ENCODE measurements at regions not wholly inside any gene's neighbourhood (a gene's known extent, or its start where the extent isn't known, plus 50 kb on each side); places are given as distances from the start of the nearest gene placed in this dataset.
"Not testable (repeated sequence)": the region's sequence is repeated elsewhere in the genome, so short reads cannot be mapped to it uniquely, and the experiment has no call there.

GRCh38 chr1:30655672-30656071 lies 67.7 kb downstream of the MATN1 start:
- TF ChIP-seq, protein P1, sequence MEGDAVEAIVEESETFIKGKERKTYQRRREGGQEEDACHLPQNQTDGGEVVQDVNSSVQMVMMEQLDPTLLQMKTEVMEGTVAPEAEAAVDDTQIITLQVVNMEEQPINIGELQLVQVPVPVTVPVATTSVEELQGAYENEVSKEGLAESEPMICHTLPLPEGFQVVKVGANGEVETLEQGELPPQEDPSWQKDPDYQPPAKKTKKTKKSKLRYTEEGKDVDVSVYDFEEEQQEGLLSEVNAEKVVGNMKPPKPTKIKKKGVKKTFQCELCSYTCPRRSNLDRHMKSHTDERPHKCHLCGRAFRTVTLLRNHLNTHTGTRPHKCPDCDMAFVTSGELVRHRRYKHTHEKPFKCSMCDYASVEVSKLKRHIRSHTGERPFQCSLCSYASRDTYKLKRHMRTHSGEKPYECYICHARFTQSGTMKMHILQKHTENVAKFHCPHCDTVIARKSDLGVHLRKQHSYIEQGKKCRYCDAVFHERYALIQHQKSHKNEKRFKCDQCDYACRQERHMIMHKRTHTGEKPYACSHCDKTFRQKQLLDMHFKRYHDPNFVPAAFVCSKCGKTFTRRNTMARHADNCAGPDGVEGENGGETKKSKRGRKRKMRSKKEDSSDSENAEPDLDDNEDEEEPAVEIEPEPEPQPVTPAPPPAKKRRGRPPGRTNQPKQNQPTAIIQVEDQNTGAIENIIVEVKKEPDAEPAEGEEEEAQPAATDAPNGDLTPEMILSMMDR (IDR thresholded peaks at IDR 0.05) = no peak; the same call in 1 of the 2 replicates
- DNase-seq = no peak
- Mint-ChIP-seq H3K9me3 (no peaks in the 10 kb centered on the region), H3K36me3 (ENCODE audit: low read depth) (no peaks in the 10 kb centered on the region), H3K27me3 (ENCODE audit: insufficient read depth) (peaks cover 17% of the 10 kb centered on the region), H3K4me3 (no peak overlapping the region), H3K4me1 (ENCODE audit: low read depth) (peaks cover 4% of the 10 kb centered on the region; the same call in 1 of the 2 replicates), H3K27ac (no peak overlapping the region)

GRCh38 chr1:30654188-30654587 lies 69.2 kb downstream of the MATN1 start:
- Mint-ChIP-seq H3K27me3 (ENCODE audit: insufficient read depth) (peaks cover 30% of the 10 kb centered on the region), H3K36me3 (ENCODE audit: low read depth) (no peaks in the 10 kb centered on the region)

GRCh38 chr1:30652152-30652841 lies 71.1 kb downstream of the MATN1 start:
- DNase-seq = no peak
- Mint-ChIP-seq H3K4me1 (ENCODE audit: low read depth) (peaks cover 10% of the 10 kb centered on the region; the same call in 1 of the 2 replicates), H3K27ac (no peak overlapping the region), H3K36me3 (ENCODE audit: low read depth) (no peaks in the 10 kb centered on the region), H3K27me3 (ENCODE audit: insufficient read depth) (peaks cover 31% of the 10 kb centered on the region), H3K9me3 (no peaks in the 10 kb centered on the region), H3K4me3 (no peak overlapping the region)
- TF ChIP-seq, protein P1 (IDR thresholded peaks at IDR 0.05) = no peak

More at GRCh38 chr1:30654188-30654587, 69.2 kb downstream of the MATN1 start:
- DNase-seq = no peak
- Mint-ChIP-seq H3K4me3 (no peak overlapping the region), H3K4me1 (ENCODE audit: low read depth) (peaks cover 10% of the 10 kb centered on the region; the same call in 1 of the 2 replicates), H3K9me3 (no peaks in the 10 kb centered on the region), H3K27ac (no peak overlapping the region)
- TF ChIP-seq, protein P1 (IDR thresholded peaks at IDR 0.05) = no peak

GRCh38 chr1:30651395-30651794 lies 72.0 kb downstream of the MATN1 start:
- not testable (repeated sequence) for H3K4me3 Mint-ChIP-seq; H3K4me1 Mint-ChIP-seq (ENCODE audit: low read depth); H3K36me3 Mint-ChIP-seq (ENCODE audit: low read depth); H3K9me3 Mint-ChIP-seq; H3K27ac Mint-ChIP-seq; DNase-seq
- H3K27me3 Mint-ChIP-seq (ENCODE audit: insufficient read depth) = peaks cover 31% of the 10 kb centered on the region

GRCh38 chr1:30650968-30651320 lies 72.4 kb downstream of the MATN1 start:
- Mint-ChIP-seq H3K9me3 (no peaks in the 10 kb centered on the region), H3K4me3 (no peak overlapping the region), H3K27me3 (ENCODE audit: insufficient read depth) (peaks cover 29% of the 10 kb centered on the region), H3K4me1 (ENCODE audit: low read depth) (peaks cover 13% of the 10 kb centered on the region), H3K36me3 (ENCODE audit: low read depth) (no peaks in the 10 kb centered on the region), H3K27ac (no peak overlapping the region)
- TF ChIP-seq, protein P1 (IDR thresholded peaks at IDR 0.05) = no peak
- no peak for DNase-seq

GRCh38 chr1:30650038-30650967 lies 73.1 kb downstream of the MATN1 start:
- Mint-ChIP-seq H3K36me3 (ENCODE audit: low read depth) (no peaks in the 10 kb centered on the region), H3K4me3 (no peak overlapping the region), H3K9me3 (no peaks in the 10 kb centered on the region), H3K27ac (no peak overlapping the region), H3K4me1 (ENCODE audit: low read depth) (peaks cover 19% of the 10 kb centered on the region), H3K27me3 (ENCODE audit: insufficient read depth) (peaks cover 29% of the 10 kb centered on the region)
- DNase-seq = no peak
- TF ChIP-seq, protein P1 (IDR thresholded peaks at IDR 0.05) = no peak

Data from HFFc6 (cell line).